Upper lobe of right lung (tissue), 1 donor: ENCODE measurements at regions not wholly inside any gene's neighbourhood (a gene's known extent, or its start where the extent isn't known, plus 50 kb on each side); places are given as distances from the start of the nearest gene placed in this dataset.

Source experiments
- ATAC-seq: fragments of 200-7000 bp; cut with Tn5 transposase; one replicate; pipeline ENCODE4 v1.9.1; 2020; ENCODE audit warnings: mild to moderate bottlenecking, moderate library complexity
- DNase-seq: peaks from one replicate; pipeline ENCODE4 v3.0.0-alpha.2; 2020
- H3K27ac ChIP-seq: fragments of 200-600 bp; one replicate; pipeline ENCODE4 v1.8.0; 2022
- H3K27me3 ChIP-seq: fragments of 200-600 bp; one replicate; pipeline ENCODE4 v1.8.0; 2022; ENCODE audit warnings: mild to moderate bottlenecking
- H3K36me3 ChIP-seq: fragments of 200-600 bp; one replicate; pipeline ENCODE4 v1.8.0; 2022
- H3K4me1 ChIP-seq: fragments of 200-600 bp; one replicate; pipeline ENCODE4 v1.8.0; 2022
- H3K4me3 ChIP-seq: fragments of 200-600 bp; one replicate; pipeline ENCODE4 v1.8.0; 2022; ENCODE audit warnings: mild to moderate bottlenecking
- H3K9me3 ChIP-seq: fragments of 200-600 bp; one replicate; pipeline ENCODE4 v1.8.0; 2022
- intact Hi-C: fragments of 100-400 bp; cut with DNase I; formaldehyde crosslinking; loops from one replicate; pipeline ENCODE4 v1.11.0; 2022
- TF ChIP-seq, protein P1 (sequence below): fragments of 200-600 bp; IDR thresholded peaks from one replicate; pipeline ENCODE4 v1.8.0; 2022; ENCODE audit warnings: antibody characterized with exemption
- donor health status: DM: no; HTN: yes; CAD: no; lungs with severe emphysema.

- Histone ChIP-seq H3K9me3 (peaks cover 5% of the 10 kb centered on the region), H3K36me3 (no peaks in the 10 kb centered on the region), H3K4me1 (no peaks in the 10 kb centered on the region), H3K4me3 (no peak overlapping the region), H3K27me3 (no peaks in the 10 kb centered on the region), H3K27ac (no peak overlapping the region)
- TF ChIP-seq, protein P1, sequence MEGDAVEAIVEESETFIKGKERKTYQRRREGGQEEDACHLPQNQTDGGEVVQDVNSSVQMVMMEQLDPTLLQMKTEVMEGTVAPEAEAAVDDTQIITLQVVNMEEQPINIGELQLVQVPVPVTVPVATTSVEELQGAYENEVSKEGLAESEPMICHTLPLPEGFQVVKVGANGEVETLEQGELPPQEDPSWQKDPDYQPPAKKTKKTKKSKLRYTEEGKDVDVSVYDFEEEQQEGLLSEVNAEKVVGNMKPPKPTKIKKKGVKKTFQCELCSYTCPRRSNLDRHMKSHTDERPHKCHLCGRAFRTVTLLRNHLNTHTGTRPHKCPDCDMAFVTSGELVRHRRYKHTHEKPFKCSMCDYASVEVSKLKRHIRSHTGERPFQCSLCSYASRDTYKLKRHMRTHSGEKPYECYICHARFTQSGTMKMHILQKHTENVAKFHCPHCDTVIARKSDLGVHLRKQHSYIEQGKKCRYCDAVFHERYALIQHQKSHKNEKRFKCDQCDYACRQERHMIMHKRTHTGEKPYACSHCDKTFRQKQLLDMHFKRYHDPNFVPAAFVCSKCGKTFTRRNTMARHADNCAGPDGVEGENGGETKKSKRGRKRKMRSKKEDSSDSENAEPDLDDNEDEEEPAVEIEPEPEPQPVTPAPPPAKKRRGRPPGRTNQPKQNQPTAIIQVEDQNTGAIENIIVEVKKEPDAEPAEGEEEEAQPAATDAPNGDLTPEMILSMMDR, result no peak
- intact Hi-C loops, result no loop called here
- ATAC-seq, result no peak
- no peak for DNase-seq
Observed at GRCh38 chr11:39675171-39675570, 1784.3 kb downstream of the LRRC4C start.

DNA sequence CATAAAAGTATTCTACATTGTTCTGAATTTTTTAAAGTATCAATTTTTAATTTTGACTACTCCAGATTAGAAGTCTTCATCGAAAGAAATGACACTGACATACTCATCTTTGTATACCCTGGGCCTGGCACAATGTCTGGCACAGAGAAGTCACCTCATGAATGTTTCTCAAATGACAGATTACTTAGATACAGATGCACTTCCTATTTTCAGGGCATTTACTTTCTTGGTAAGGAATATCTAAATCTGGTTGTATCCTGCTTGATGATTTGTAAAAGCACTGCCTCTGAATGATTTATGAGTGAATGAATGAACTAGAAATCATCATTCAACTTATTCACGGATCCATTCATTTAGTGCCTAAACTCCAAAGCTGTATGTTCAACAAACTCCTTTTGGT, 1784.7 kb downstream of the LRRC4C start:
- TF ChIP-seq, protein P1, result no peak
- ATAC-seq (no peak), DNase-seq (no peak)
- Histone ChIP-seq H3K4me3 (no peak overlapping the region), H3K36me3 (no peaks in the 10 kb centered on the region), H3K4me1 (no peaks in the 10 kb centered on the region), H3K27me3 (no peaks in the 10 kb centered on the region), H3K9me3 (peaks cover 5% of the 10 kb centered on the region), H3K27ac (no peak overlapping the region)
- intact Hi-C loops, result no loop called here

- ATAC-seq, result no peak
- Histone ChIP-seq H3K4me3 (no peak overlapping the region), H3K27ac (no peak overlapping the region), H3K4me1 (no peaks in the 10 kb centered on the region), H3K36me3 (no peaks in the 10 kb centered on the region), H3K9me3 (peaks cover 2% of the 10 kb centered on the region), H3K27me3 (no peaks in the 10 kb centered on the region)
- TF ChIP-seq, protein P1, result no peak
- no peak for DNase-seq
- intact Hi-C loops, result no loop called here
Observed at GRCh38 chr11:39674024-39674423, 1785.4 kb downstream of the LRRC4C start.

- DNase-seq, result no peak
Observed at GRCh38 chr11:39668640-39669039, 1790.8 kb downstream of the LRRC4C start.

GRCh38 chr11:39664023-39664422, 1795.4 kb downstream of the LRRC4C start:
- DNase-seq, result no peak
- TF ChIP-seq, protein P1, result no peak
- intact Hi-C loops, result no loop called here
- Histone ChIP-seq H3K9me3 (no peaks in the 10 kb centered on the region), H3K27me3 (no peaks in the 10 kb centered on the region), H3K4me1 (no peaks in the 10 kb centered on the region), H3K27ac (no peak overlapping the region), H3K36me3 (no peaks in the 10 kb centered on the region), H3K4me3 (no peak overlapping the region)
- ATAC-seq, result peak; percentile 39

More at GRCh38 chr11:39668640-39669039, 1790.8 kb downstream of the LRRC4C start:
- Histone ChIP-seq H3K9me3 (no peaks in the 10 kb centered on the region), H3K4me1 (no peaks in the 10 kb centered on the region), H3K27ac (no peak overlapping the region), H3K36me3 (no peaks in the 10 kb centered on the region), H3K4me3 (no peak overlapping the region), H3K27me3 (no peaks in the 10 kb centered on the region)
- TF ChIP-seq, protein P1, result no peak
- intact Hi-C loops, result no loop called here
- ATAC-seq, result no peak

DNA sequence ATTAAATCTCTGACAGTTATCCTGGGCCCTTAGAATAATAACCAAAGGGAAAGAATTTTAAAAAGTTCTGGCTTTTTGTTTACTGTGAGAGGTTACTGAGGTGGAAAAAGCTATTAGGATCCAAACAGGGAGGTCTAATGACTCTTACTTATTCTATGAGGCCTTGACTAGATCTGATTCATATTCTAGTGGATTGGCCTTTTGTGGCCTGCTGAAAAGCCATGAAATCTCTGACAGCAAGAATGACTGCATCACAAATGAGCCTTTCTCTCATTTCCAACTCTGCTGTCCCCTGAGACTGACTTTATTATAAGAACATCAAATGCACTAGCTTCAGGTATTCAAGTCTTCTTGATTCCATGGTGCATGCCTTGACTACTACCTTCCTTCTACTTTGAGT, 1797.6 kb downstream of the LRRC4C start:
- Histone ChIP-seq H3K9me3 (no peaks in the 10 kb centered on the region), H3K4me3 (no peak overlapping the region), H3K4me1 (no peaks in the 10 kb centered on the region), H3K27me3 (no peaks in the 10 kb centered on the region), H3K27ac (no peak overlapping the region), H3K36me3 (no peaks in the 10 kb centered on the region)
- ATAC-seq, result no peak
- DNase-seq, result no peak
- intact Hi-C loops, result no loop called here
- TF ChIP-seq, protein P1, result no peak
